CD4-positive, alpha-beta T cell treated with Interleukin-15 for 4 hours (primary cell): ENCODE measurements at regions not wholly inside any gene's neighbourhood (a gene's known extent, or its start where the extent isn't known, plus 50 kb on each side); places are given as distances from the start of the nearest gene placed in this dataset.

ENCODE experiments used
- DNase-seq: peaks from one replicate; pipeline ENCODE4 v3.0.0-alpha.2; 2020; ENCODE audit warnings: low spot score

DNA sequence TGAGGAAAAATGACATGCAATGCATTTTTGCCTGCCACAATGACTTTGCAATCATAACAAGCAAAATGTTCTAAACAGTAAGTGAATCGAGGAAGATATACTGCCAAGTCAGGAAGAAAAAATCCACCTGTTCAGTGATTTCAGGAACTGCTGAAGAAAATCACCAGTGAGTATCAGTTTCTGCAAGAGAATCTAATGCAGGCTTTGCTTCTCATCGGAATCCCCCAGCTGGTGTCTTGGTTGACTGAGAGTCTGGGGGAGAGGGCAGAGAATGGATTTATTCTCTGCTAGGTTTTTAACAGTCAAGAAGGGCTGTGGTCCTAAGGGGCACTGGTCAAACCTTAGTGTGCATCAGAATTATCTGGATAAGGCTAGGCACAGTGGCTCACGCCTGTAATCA is 363.4 kb downstream of the CDH26 start:
- no peak for DNase-seq

DNA sequence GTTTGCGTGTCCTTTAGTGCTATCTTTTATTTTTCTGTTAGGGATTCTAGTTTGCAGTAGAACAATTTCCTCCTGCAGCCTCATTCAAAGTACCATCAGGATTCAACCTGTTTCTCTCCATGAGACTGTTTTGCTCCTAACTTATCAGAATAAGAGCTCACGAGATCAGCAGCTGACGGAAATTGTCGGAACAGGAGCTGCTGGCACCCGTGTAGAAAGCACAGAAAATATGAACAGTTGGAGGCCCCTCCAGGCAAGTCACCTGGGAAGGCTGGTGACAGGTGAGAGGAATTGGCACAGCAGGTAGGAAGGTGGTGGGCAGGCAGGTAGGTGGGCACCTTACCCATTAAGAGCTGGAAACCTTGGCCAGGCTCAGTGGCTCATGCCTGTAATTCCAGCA is 368.6 kb downstream of the CDH26 start:
- DNase-seq = no peak

DNA sequence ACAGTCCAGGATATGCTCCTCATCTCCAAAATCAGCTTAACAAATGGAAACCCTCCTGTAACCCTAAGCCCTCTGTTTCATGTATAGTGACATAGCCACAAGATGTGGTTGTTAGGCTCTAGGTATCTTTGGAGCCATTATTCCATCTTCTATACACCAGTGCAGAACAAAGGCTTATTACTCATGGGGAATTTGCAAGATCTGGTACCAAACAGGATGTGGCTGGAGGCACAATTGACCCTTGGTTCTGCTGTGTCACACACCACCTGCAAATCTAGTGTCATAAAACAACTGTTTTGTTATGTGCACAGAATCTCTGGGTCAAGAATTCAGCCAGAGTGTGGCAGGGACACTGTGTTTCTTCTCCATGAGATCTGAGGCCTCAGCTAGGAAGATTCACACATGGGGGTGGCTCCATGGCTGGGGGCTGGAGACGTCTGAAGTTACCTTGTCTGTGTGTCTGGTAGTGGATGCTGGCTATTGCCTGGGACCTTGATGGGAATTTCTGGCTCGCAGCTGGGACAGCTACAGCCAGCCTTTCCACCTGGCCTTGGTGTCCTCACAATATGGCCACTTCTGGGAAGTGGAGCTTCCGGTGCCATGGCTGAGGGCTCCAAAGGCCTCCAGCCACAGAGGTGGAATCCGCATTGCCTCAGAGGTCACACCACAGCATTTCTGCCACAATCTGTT is 369.9 kb downstream of the CDH26 start:
- DNase-seq = no peak

DNA sequence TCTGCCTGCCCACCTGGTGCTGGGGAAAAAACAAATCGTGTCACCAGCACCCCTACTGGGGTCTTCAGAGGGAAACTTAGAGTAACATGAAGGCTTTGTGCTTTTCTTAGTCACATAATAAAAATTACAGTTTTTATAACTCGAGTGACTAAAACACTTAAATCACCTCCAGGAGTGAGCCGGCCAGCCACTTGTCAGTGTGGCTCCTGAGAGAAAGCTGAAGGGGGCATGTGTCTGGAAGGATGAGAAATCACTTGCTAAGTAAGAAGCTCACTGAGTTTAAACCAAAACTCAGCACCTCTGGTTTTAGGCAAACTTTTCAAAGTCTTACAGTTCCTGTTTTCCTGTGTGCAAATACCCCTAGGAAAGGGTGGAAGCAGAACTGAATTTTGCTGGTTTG is 372.2 kb downstream of the CDH26 start:
- no peak for DNase-seq

DNA sequence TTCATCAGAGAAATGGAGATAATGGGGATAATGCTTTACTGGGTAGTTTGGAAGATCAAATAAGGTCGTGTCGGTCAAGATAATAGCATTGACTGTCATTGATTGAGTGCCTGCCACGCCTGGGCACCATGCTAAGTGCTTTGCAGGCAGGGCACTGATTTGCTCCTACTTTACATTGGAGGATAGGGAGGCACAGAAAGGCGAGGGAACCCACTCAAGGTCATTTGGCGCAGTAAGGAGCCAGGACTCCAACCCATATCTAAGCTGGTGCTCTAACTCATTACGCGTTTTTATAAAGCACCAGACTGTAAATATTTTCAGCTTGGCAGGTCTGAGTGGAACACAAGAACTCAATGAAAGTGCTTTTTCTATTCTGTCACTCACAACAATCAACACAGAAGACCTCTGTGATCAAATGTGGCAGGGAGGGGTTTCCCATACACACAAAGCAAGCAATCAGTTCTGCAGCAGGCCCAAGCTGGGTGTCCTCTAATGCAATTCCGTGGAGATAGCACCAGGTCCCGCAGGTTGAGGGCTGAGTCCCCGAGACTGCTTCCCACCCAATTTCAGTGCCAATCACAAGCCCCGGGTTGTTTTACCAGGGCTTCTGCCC is 373.6 kb downstream of the CDH26 start:
- DNase-seq = no peak

DNA sequence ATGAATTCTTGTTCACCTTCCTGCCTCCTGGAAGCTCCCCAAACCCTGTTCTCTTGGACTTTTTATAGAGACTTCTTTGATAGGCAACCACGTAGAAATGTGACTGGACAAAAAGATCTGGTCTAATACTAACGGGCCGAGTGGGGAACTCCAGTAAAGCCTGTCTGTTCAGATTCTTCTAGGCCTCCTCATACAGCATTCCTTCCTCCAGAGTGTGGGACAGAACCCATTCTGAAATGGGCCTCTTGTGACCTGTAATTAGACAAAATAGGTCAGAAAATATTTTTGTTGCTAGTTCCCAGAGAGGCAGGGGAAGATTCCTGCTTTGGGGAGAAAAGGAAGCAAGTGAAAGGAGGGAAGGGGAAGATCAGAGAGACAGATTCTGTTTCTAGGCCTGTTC is 374.3 kb downstream of the CDH26 start:
- DNase-seq = no peak

DNA sequence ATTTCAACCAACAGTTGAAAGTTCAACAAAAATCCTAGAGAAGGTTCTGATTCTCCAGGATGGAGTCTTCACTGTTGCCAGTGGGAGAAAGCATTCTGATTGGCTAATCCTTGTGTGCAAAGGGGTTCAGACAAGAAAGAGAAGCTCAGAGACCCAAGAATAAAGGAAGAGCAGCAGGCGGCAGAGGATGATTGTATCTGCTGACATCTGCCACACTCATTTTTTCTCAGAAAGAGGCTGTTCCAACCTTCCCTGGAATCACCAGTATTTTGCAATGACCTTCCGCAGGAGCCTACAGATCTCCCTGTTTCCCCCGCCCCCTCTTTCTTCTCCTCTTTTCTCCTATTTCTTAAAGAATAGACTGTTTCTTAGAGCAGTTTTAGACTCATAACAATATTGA is 376.7 kb downstream of the CDH26 start:
- no peak for DNase-seq

DNA sequence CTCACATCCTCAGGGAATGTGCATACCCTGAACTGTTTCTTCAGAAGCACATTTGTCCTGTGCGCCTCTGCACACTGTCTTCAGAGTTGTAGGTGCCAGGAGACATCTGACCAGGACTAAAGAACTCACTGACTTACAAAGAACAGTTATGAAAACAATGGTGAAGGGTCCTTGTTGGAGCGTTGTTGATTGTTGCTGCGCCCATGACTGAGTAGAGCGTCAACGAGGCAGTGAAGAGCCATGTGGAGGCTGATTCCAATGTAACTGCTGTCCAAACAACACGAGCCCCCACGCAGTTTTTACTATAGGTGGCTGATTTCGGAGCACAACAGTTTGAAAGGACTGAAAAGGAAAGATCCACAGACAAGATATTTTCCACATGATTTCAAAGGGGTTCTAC is 380.3 kb downstream of the CDH26 start:
- no peak for DNase-seq

DNA sequence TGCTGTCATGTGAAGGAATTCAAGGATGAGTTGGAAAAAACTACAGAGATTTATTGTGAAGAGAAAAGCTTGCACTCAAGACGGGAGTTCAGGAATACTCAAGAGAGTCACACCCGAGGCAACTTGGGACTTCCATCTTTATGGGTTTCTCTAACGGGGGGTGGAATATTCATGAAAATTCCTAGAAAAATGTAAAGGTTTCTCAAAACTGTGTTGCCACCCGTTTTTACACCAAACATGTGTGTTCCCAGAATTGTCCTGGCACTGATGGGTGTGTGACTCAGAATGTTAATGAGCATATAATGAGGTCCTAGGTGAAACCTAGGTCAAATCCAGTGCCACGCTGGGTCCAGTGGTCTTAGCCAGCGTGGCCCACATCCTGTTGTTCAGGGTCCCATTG is 381.5 kb downstream of the CDH26 start:
- no peak for DNase-seq

DNA sequence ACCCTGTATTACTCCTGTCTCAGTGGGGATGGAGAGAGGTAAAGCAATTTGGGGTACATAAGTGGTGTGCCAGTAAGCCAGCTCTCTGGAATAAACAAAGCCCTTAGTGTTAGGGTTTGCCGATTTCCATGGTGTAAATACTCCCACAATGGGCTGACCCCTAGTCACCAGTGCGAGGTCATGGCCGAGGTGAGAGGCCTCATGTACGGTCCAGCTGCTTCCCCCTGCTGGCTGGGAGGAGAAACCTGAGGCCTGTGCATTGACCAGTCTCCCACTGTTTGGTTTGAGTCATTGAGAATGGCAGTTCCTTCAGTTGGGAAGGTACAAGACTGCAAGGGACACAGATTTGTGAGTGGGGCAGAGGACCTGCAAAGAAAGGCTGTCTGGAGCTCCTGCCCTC is 382.0 kb downstream of the CDH26 start:
- DNase-seq = no peak

DNA sequence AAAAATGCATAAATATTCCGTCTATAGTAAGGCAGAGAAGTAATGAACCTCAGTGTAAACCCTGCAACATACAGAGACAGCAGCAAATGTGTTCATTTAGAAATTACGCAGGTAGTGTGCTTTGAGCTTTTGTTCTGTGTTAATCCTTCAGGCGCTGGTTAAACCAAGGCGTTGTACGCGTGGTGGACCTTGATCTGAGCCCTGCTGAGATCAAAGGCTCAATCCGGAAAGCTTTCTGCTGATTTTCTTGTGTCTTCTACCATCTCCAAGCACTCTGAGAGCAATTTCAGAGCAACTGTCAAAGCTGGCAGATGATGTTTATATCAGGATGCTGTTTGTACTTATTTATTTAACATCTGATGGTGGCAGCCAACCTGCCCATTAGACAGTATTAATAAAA is 382.8 kb downstream of the CDH26 start:
- no peak for DNase-seq

DNA sequence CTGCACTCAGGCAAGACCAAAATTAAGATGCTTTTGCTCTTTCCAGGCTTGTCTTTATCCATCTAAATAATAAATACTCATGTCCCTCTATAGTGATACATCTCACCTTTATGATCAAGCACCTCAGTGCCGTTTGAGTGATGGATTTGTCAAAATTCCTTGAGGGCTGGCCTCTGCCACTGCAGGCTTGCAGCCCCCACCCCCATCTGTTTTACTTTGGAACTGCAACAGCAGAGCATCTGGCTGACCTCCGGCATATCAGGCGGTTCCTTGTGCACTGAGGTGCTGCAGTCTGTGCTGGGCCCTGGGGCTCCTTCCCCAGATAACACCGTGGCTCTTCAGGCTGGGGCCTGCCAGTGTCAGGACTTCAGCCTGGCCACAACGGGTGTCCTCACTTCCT is 386.9 kb downstream of the CDH26 start:
- DNase-seq = no peak

DNA sequence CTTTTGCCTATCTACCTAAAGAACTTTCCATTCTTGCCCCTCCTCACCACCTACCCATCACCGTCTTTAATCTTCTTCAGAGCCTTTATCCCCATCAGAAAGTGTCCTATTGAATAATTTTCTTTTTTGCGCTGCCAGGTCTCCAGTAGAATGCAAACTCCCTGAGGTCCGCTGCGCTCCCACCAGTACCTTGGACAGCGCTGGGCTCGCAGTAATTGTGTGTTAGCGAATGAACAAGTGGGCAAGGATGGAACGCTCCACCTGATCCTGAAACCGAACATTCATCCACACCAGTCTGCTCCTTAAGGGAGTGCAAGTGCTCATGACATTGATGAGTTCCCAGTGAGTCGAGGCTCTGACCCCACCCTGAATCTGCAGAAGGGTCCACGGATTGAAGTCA is 391.2 kb downstream of the CDH26 start:
- no peak for DNase-seq

DNA sequence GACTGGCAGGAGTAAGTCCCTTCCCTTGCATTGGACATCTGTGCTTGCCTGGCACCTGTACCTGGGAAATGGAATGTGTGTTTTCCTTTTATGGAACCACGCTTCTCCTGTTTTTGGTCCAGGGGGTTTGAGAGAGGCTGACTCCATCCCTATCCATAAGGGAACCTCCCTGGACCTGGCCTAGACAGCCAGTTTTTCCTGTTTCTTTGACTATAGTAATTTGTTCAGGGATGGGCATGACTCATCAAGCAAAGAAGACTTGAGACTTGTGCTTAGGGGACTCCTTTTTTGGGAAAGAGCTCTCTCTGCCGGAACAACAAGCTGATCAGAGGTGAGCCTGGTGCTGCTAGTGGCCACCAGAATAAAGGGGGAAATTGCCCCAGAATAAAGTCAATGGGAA is 393.8 kb downstream of the CDH26 start:
- DNase-seq = no peak

DNA sequence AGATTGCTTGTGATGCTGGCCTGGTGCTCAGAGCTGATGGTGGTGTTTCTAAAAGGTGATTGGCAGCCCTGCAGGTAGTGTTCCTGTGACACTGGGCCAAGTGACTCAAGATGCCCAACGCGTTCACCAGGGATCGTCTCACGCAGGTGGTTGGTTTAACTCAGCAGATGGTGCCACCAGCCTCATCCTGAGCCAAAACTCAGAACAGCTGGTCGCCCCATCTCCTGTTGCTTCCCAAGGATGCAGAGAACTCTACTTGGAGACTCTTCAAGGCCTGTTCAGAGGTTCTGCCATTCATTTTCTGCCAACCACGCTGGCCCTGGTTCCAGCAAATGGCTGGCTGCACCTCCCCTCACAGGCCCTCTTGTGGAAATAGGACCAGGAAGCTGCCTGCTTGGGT is 394.4 kb downstream of the CDH26 start:
- DNase-seq = no peak

DNA sequence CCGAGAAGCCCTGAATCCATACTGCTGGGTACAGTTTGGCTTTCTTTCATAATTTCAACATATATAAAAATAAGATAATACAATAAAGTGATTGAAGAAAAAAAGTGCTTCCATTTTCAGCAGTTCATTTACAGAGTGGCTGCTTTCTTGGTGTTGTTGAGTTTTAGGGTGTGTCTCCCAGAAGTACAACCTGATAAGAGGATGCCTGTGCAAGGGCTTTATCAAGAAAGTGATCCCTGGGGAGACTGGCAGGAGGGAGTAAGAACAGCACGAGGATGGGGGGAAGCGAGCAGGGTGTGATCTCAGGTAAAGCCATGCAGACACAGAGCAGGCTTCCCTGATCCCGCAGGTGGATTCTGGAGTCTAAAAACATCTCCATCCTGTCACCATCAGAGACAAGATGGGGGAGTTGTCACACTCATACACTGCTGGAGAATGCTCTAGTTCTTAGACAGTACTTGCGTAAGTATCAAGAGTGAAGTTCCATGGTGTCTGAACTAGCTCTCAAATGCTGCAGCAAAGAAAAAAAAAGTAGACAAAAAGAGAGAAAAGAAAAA is 395.9 kb downstream of the CDH26 start:
- DNase-seq = no peak

DNA sequence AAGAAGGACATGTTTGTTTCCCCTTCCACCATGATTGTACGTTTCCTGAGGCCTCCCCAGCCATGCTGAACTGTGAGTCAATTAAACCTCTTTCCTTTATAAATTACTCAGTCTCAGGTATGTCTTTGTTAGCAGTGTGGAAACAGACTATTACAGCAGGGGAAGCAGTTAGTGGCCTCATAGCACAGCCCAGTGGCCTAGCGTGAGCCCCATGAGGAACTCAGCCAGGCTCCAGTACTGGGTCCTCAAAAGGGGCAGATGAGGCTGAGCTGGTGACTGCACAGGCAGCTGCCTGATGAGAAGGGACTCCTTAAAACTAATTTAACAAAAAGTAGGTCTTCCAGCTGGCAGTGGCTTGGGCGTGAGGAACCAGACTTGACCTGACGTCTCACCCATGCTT is 399.9 kb downstream of the CDH26 start:
- DNase-seq = no peak

DNA sequence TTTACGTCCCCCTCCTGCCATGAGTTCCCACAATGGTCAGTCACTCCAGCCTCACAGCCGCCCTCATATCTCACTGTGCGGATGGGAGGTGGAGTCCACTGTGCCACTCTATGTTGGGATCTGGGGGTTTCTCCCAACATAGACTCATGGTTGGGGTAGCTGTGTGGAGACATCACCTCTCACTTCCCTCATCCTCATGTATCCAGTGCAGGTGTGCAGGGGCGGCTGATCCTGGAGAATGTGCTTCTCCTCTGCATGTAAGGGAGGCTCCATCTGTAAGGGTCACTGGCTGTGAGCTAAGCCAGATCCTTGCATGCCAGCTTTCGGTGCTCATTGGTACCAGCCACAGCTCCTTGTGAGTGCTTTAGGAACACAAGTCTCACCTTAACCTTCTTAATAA is 400.8 kb downstream of the CDH26 start:
- DNase-seq = no peak

DNA sequence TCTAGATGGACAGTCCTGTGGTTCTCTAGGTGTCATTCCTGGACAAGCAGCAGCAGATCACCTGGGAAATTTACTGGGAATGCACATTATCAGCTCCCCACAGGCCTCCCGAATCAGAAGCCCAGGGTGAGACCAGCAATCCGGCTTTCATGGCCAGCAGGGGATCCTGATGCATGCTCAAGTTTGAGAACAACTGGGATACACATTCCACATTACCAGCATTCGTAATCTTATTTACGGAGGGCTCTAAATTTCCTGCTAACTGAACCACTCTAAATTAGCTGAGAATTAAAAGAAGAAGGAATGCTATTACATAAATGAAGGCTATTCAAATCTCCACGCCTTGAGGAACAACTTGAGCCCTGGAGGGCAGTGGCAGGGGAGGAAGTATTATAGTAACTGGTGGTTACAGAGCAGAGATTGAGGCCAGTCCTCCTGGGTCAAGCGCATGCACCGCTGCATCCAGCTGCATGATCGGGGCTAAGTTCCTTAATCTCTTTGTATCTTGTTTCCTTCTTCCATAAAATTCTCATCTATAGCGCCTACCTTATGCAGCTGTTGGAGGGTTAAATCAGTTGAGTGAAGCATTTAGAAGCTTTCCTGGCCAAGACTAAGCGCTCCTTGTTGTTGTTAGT is 403.7 kb downstream of the CDH26 start:
- no peak for DNase-seq

DNA sequence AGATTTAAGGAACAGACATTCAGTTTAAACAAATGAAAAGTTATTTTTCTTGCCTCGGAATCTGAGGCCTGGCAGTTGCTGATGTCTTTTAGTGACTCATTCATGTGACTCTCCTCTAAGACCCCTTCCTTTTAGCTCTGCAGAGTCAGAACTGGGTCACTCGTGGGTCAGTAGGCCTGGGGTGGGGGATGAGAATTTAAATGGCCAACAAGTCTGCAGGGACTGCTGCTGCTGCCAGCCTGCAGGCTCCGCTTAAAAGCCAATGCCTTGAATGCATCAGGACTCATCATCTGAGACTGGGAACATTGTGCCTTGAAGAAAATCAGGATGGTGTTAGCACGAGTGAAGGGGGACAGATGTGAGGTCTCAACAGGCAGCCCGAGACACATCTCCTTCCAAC is 404.3 kb downstream of the CDH26 start:
- no peak for DNase-seq

DNA sequence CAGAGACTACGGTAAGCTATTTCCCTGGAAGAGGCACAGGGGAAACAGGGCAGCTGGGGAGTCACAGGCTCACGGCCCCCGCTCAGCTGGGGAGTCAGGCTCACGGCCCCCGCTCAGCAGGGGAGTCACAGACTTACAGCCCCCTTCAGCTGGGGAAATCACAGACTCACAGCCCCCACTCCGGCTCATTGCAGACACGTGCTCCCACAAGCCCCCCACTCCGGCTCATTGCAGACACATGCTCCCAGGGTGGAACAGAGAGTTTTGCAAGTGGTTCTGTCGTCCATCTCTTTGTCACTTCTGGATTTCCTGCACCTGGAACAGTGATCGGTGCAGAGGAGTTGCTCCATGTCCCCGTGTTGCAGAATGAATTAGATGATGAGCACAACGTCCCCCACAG is 405.5 kb downstream of the CDH26 start:
- DNase-seq = no peak

DNA sequence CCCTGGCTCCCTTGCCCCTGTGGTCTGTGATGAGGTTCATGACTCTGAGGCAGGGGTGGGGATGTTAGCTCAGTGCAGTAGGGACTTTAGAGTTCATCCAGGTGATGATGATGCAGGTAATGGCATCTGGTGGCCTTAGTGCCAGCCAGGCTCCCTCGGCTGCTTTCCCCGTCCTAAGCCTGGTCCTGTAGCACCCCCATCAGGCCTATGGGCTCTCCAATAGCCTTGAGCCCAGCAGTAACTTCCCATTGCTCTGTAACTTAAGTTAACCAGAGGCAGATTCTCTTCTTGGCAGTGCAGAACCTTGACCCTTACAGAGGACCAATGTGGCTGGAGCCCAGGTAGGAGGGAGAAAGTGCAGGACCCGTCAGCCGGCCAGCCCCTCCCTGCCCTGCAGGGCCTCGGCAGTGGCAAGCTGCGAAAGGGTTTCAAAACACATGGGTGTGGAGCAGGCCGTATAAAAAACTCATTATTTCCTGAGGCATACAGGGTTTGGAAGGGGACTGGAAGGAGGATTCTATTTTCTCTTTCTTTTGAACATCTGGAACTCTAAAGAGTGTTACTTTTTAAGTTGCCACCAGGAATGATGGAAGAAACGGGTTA is 406.9 kb downstream of the CDH26 start:
- no peak for DNase-seq

DNA sequence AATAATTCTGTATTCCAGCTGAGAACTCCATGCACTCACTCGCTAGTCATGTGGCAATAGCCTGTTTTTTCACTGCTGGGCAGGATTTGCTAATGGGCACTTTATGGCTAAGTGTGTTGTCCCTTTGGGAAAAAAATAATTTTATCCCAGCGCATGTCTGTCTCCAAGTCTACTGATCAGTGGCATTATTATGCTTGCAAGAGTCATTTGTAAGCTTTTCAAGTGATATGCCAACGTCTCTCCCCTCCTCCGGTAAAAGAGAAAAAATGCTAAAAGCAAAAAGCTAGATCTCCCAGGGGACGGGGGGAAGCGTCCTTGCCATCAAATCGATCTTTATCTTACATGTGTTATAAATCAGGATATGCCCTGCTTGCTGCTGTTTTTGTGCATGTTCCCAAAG is 407.7 kb downstream of the CDH26 start:
- no peak for DNase-seq
